HEK293T (cell line): ENCODE measurements at regions not wholly inside any gene's neighbourhood (a gene's known extent, or its start where the extent isn't known, plus 50 kb on each side); places are given as distances from the start of the nearest gene placed in this dataset.

Experiments used
- CTCF ChIA-PET: fragments of 350-600 bp; formaldehyde crosslinking; extraction: SDS; loops from one replicate; lab custom pipeline; 2021; ENCODE audit warnings: antibody characterized with exemption, inconsistent platforms; lab: Yijun Ruan, JAX
- POLR2A ChIA-PET: fragments of 350-600 bp; formaldehyde crosslinking; extraction: SDS; loops from one replicate; lab custom pipeline; 2020; ENCODE audit warnings: antibody characterized with exemption, inconsistent platforms; lab: Yijun Ruan, JAX
- DNase-seq: peaks from one replicate; pipeline ENCODE4 v3.0.0; 2012; ENCODE audit warnings: mixed read lengths; ENCODE audit errors: extremely low spot score
- ARNT ChIP-seq: fragments of 450-650 bp; IDR thresholded peaks from 2 replicates; pipeline ENCODE4 v1.6.1; 2017; ENCODE audit warnings: mild to moderate bottlenecking
- BHLHE40 ChIP-seq: fragments of 450-650 bp; IDR thresholded peaks from 2 replicates; pipeline ENCODE4 v1.6.1; 2016; ENCODE audit warnings: mild to moderate bottlenecking, moderate library complexity, borderline replicate concordance
- CTBP1 ChIP-seq: fragments of 450-650 bp; IDR thresholded peaks from 2 replicates; pipeline ENCODE4 v1.6.1; 2016; ENCODE audit warnings: borderline replicate concordance
- ELF4 ChIP-seq: fragments of 450-650 bp; IDR thresholded peaks from 2 replicates; pipeline ENCODE4 v1.6.1; 2017; ENCODE audit warnings: antibody characterized with exemption
- FOXA1 ChIP-seq: fragments of 450-650 bp; IDR thresholded peaks from 2 replicates; pipeline ENCODE4 v1.6.1; 2016; ENCODE audit warnings: mild to moderate bottlenecking
- FOXK2 ChIP-seq: fragments of 450-650 bp; IDR thresholded peaks from 2 replicates; pipeline ENCODE4 v1.6.1; 2016; ENCODE audit warnings: mild to moderate bottlenecking
- FOXM1 ChIP-seq: fragments of 450-650 bp; IDR thresholded peaks from 2 replicates; pipeline ENCODE4 v1.6.1; 2017; ENCODE audit warnings: mild to moderate bottlenecking, borderline replicate concordance
- HDGF ChIP-seq: fragments of 450-650 bp; IDR thresholded peaks from 2 replicates; pipeline ENCODE4 v1.6.1; 2017; ENCODE audit warnings: antibody characterized with exemption, borderline replicate concordance
- L3MBTL2 ChIP-seq: fragments of 450-650 bp; conservative IDR thresholded peaks from 2 replicates; pipeline ENCODE4 v1.6.1; 2016; ENCODE audit warnings: mild to moderate bottlenecking
- LEF1 ChIP-seq: fragments of 450-650 bp; IDR thresholded peaks from 2 replicates; pipeline ENCODE4 v1.6.1; 2017; ENCODE audit warnings: mild to moderate bottlenecking, borderline replicate concordance
- NFRKB ChIP-seq: fragments of 450-650 bp; IDR thresholded peaks from 2 replicates; pipeline ENCODE4 v1.6.1; 2016; ENCODE audit warnings: mild to moderate bottlenecking, moderate library complexity
- PKNOX1 ChIP-seq: fragments of 450-650 bp; IDR thresholded peaks from 2 replicates; pipeline ENCODE4 v1.6.1; 2016
- SP1 ChIP-seq: fragments of 450-650 bp; IDR thresholded peaks from 2 replicates; pipeline ENCODE4 v1.6.1; 2017
- SUZ12 ChIP-seq: fragments of 450-650 bp; IDR thresholded peaks from 2 replicates; pipeline ENCODE4 v1.6.1; 2016; ENCODE audit warnings: mild to moderate bottlenecking
- TARDBP ChIP-seq: fragments of 450-650 bp; IDR thresholded peaks from 2 replicates; pipeline ENCODE4 v1.6.1; 2016
- ZNF384 ChIP-seq: fragments of 450-650 bp; IDR thresholded peaks from 2 replicates; pipeline ENCODE4 v1.6.1; 2016

GRCh38 chr1:207264663-207265252 lies 56.7 kb upstream of the CD55 start:
- no peak for DNase-seq
- ChIA-PET CTCF (no interaction called here), POLR2A (no interaction called here)
- TF ChIP-seq SP1 (no peak), NFRKB (no peak), ARNT (no peak), CTBP1 (no peak), PKNOX1 (no peak), FOXK2 (no peak), L3MBTL2 (no peak), BHLHE40 (no peak), SUZ12 (no peak), FOXM1 (no peak), TARDBP (no peak), LEF1 (no peak), FOXA1 (no peak), ELF4 (no peak), ZNF384 (no peak), HDGF (no peak)

GRCh38 chr1:207268337-207268736 lies 53.1 kb upstream of the CD55 start:
- TF ChIP-seq ELF4 (no peak), SUZ12 (no peak), LEF1 (no peak), SP1 (no peak), ARNT (no peak), CTBP1 (no peak), BHLHE40 (no peak), FOXA1 (no peak), L3MBTL2 (no peak), ZNF384 (no peak), PKNOX1 (no peak), HDGF (no peak), TARDBP (no peak)
- no peak for DNase-seq
- ChIA-PET POLR2A (no interaction called here), CTCF (no interaction called here)

- TF ChIP-seq SUZ12 (no peak), NFRKB (no peak), ZNF384 (no peak), CTBP1 (no peak), ELF4 (no peak), HDGF (no peak)
- CTCF ChIA-PET: no interaction called here
- DNase-seq: no peak
- POLR2A ChIA-PET: no interaction called here
Measured at GRCh38 chr1:207268753-207269511, 52.5 kb upstream of the CD55 start.
